Calu3 (cell line): ENCODE measurements at regions not wholly inside any gene's neighbourhood (a gene's known extent, or its start where the extent isn't known, plus 50 kb on each side); places are given as distances from the start of the nearest gene placed in this dataset.

Experiments
- BruUV-seq: library from RNA; stranded (reverse); fragments of 400-500 nt; replicated peaks from 2 replicates; lab custom pipeline; 2021; lab: Mats Ljungman, UMichigan
- CTCF ChIA-PET: fragments of 300-600 bp; sonication (Branson Sonifier 250); formaldehyde crosslinking; loops from one replicate; lab custom pipeline; 2022; ENCODE audit warnings: antibody characterized with exemption; lab: Charles Lee
- DNase-seq: peaks from one replicate; pipeline ENCODE4 v3.0.0; 2022
- H3K27ac Mint-ChIP-seq: one replicate; pipeline ENCODE4 v1.8.0; 2022; ENCODE audit warnings: mixed read lengths; ENCODE audit not compliant: unreplicated experiment
- H3K27me3 Mint-ChIP-seq: one replicate; pipeline ENCODE4 v1.8.0; 2022; ENCODE audit warnings: mixed read lengths; ENCODE audit not compliant: unreplicated experiment
- H3K36me3 Mint-ChIP-seq: one replicate; pipeline ENCODE4 v1.8.0; 2022; ENCODE audit warnings: mild to moderate bottlenecking, moderate library complexity, mixed read lengths; ENCODE audit not compliant: insufficient read depth, unreplicated experiment
- H3K4me1 Mint-ChIP-seq: one replicate; pipeline ENCODE4 v1.8.0; 2022; ENCODE audit warnings: mild to moderate bottlenecking, low read depth, mixed read lengths; ENCODE audit not compliant: unreplicated experiment
- H3K4me3 Mint-ChIP-seq: one replicate; pipeline ENCODE4 v1.8.0; 2022; ENCODE audit warnings: mild to moderate bottlenecking, low read depth, moderate library complexity, mixed read lengths; ENCODE audit not compliant: unreplicated experiment
- H3K9me3 Mint-ChIP-seq: one replicate; pipeline ENCODE4 v1.8.0; 2022; ENCODE audit warnings: low read depth, mixed read lengths; ENCODE audit not compliant: unreplicated experiment
- CTCF ChIP-seq: fragments of 200-600 bp; IDR thresholded peaks from one replicate; pipeline ENCODE4 v1.8.0; 2022; ENCODE audit warnings: antibody characterized with exemption; ENCODE audit not compliant: unreplicated experiment
- intact Hi-C: fragments of 100-400 bp; cut with micrococcal nuclease; formaldehyde crosslinking; loops from one replicate; pipeline ENCODE4 v1.10.0; 2022; ENCODE audit not compliant: unreplicated experiment

GRCh38 chr5:136891175-136891972 lies 526.0 kb upstream of the TRPC7 start:
- DNase-seq: no peak
- no TSS peak for BruUV-seq
- Mint-ChIP-seq H3K4me3 (no peak overlapping the region), H3K4me1 (no peaks in the 10 kb centered on the region), H3K27me3 (peaks cover 34% of the 10 kb centered on the region), H3K9me3 (no peaks in the 10 kb centered on the region), H3K36me3 (no peaks in the 10 kb centered on the region), H3K27ac (no peak overlapping the region)
- TF ChIP-seq CTCF: no peak
- intact Hi-C loops: loop anchor here (2.0 to 5.0 kb wide), 2 partner anchors 146 to 159 kb away; no protein-coding TSS in a partner anchor
- CTCF ChIA-PET: interaction anchor here (1.1 kb wide), 1 partner anchor 168 kb away, joined by 3 read pairs; no protein-coding TSS in a partner anchor

GRCh38 chr5:136890431-136891148 lies 525.2 kb upstream of the TRPC7 start:
- Mint-ChIP-seq H3K9me3 (no peaks in the 10 kb centered on the region), H3K27ac (no peak overlapping the region), H3K36me3 (no peaks in the 10 kb centered on the region), H3K4me1 (peaks cover 3% of the 10 kb centered on the region), H3K27me3 (peaks cover 42% of the 10 kb centered on the region), H3K4me3 (no peak overlapping the region)
- intact Hi-C loops: loop anchor here (2.0 to 5.0 kb wide), 2 partner anchors 147 to 160 kb away; no protein-coding TSS in a partner anchor
- no peak for DNase-seq
- no TSS peak for BruUV-seq
- CTCF ChIA-PET: no interaction called here
- TF ChIP-seq CTCF: no peak

- DNase-seq: no peak
- intact Hi-C loops: no loop called here
- no TSS peak for BruUV-seq
- Mint-ChIP-seq H3K36me3 (no peaks in the 10 kb centered on the region), H3K27ac (no peak overlapping the region), H3K9me3 (peaks cover 2% of the 10 kb centered on the region), H3K27me3 (peaks cover 55% of the 10 kb centered on the region), H3K4me1 (peaks cover 10% of the 10 kb centered on the region), H3K4me3 (no peak overlapping the region)
- no peak for TF ChIP-seq CTCF
- CTCF ChIA-PET: no interaction called here
Observed at GRCh38 chr5:136886608-136887007, 521.3 kb upstream of the TRPC7 start.

DNA sequence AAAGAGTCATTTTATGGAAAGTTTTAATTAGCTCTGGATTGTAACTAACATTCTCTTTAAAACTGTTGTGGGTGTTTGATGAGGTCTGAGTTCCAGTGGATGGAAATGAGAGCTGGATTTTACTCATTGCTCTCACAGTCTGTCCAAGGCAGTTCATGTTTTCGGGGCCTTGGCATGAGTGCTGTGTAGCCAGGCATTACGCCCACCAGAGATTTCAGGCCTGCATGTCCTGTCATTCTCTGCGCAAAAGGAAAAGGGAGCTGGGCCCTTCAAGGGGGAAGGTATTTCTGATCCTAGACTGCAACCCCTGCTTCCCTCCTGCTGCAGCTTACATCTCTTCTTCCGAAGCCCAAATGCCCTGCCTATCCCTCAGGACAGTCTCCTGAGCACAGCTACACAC lies 499.6 kb upstream of the TRPC7 start:
- Mint-ChIP-seq H3K36me3 (no peaks in the 10 kb centered on the region), H3K27ac (no peak overlapping the region), H3K4me1 (no peaks in the 10 kb centered on the region), H3K9me3 (no peaks in the 10 kb centered on the region), H3K27me3 (no peaks in the 10 kb centered on the region), H3K4me3 (no peak overlapping the region)
- no peak for TF ChIP-seq CTCF
- no peak for DNase-seq
- BruUV-seq: no TSS peak
- CTCF ChIA-PET: no interaction called here
- intact Hi-C loops: no loop called here
